OCI-LY3 (cell line): ENCODE measurements at regions not wholly inside any gene's neighbourhood (a gene's known extent, or its start where the extent isn't known, plus 50 kb on each side); places are given as distances from the start of the nearest gene placed in this dataset.
"Not testable (repeated sequence)": the region's sequence is repeated elsewhere in the genome, so short reads cannot be mapped to it uniquely, and the experiment has no call there.

Experiments
- H2AFZ ChIP-seq: fragments of 200-600, 300-600 bp; shearing (Covaris generic); 2 replicates; pipeline ENCODE4 v1.6.0; 2014; ENCODE audit warnings: antibody characterized with exemption, low read depth, low read length
- H3K27ac ChIP-seq: fragments of 200-600, 300-600 bp; sonication (generic); 2 replicates; pipeline ENCODE4 v1.5.1; 2014; ENCODE audit warnings: mild to moderate bottlenecking, low read length, moderate library complexity, mixed read lengths
- H3K27me3 ChIP-seq: fragments of 200-600, 300-600 bp; sonication (generic); 2 replicates; pipeline ENCODE4 v1.6.1; 2014; ENCODE audit warnings: low read depth, low read length, mixed read lengths
- H3K36me3 ChIP-seq: fragments of 200-600, 300-600 bp; sonication (generic); replicated peaks from 2 replicates; pipeline ENCODE3; 2014; ENCODE audit warnings: low read depth, low read length, mixed read lengths
- H3K4me1 ChIP-seq: fragments of 300-600, 200-600 bp; sonication (generic); 2 replicates; pipeline ENCODE4 v1.6.1; 2014; ENCODE audit warnings: low read length, mixed read lengths
- H3K4me2 ChIP-seq: fragments of 200-600, 300-600 bp; sonication (generic); 2 replicates; pipeline ENCODE4 v1.6.1; 2014; ENCODE audit warnings: low read length, mixed read lengths
- H3K4me3 ChIP-seq: fragments of 300-600, 200-600 bp; sonication (generic); 2 replicates; pipeline ENCODE4 v1.5.1; 2014; ENCODE audit warnings: antibody characterized with exemption, mild to moderate bottlenecking, low read length, moderate library complexity
- H3K79me2 ChIP-seq: fragments of 300-600, 200-600 bp; shearing (Covaris generic); 2 replicates; pipeline ENCODE4 v1.6.1; 2014; ENCODE audit warnings: mild to moderate bottlenecking, low read length, mixed read lengths
- H3K9ac ChIP-seq: fragments of 300-600, 200-600 bp; shearing (Covaris generic); 2 replicates; pipeline ENCODE4 v1.6.0; 2014; ENCODE audit warnings: mild to moderate bottlenecking, low read length, moderate library complexity
- H3K9me3 ChIP-seq: fragments of 200-600, 300-600 bp; shearing (Covaris generic); 2 replicates; pipeline ENCODE4 v1.6.1; 2014; ENCODE audit warnings: low read length, mixed read lengths; ENCODE audit not compliant: insufficient read depth
- H4K20me1 ChIP-seq: fragments of 200-600, 300-600 bp; sonication (generic); 2 replicates; pipeline ENCODE4 v1.6.1; 2016; ENCODE audit warnings: low read length, mixed read lengths; ENCODE audit not compliant: insufficient read depth
- CTCF ChIP-seq: fragments of 200-600, 300-600 bp; sonication (generic); IDR thresholded peaks from 2 replicates; pipeline ENCODE4 v1.5.1; 2014; ENCODE audit warnings: antibody characterized with exemption, low read length, low read depth
- EZH2phosphoT487 ChIP-seq: fragments of 200-600 bp; shearing (Covaris generic); IDR thresholded peaks from 2 replicates; pipeline ENCODE4 v1.6.1; 2018; ENCODE audit warnings: antibody characterized with exemption, mixed run types, low read depth

GRCh38 chr6:61622601-61623000 is 663.4 kb downstream of the KHDRBS2 start:
- Histone ChIP-seq H3K9ac (no peak overlapping the region), H3K79me2 (no peaks in the 10 kb centered on the region), H3K4me2 (no peak overlapping the region), H2AFZ (no peak overlapping the region), H3K9me3 (no peaks in the 10 kb centered on the region), H3K4me3 (no peak overlapping the region), H3K36me3 (no peaks in the 10 kb centered on the region), H3K27me3 (no peaks in the 10 kb centered on the region), H3K4me1 (no peaks in the 10 kb centered on the region), H4K20me1 (no peaks in the 10 kb centered on the region), H3K27ac (no peak overlapping the region)
- no peak for TF ChIP-seq EZH2phosphoT487
- no peak for TF ChIP-seq CTCF

GRCh38 chr6:61614119-61614518 is 671.9 kb downstream of the KHDRBS2 start:
- no peaks in the 10 kb centered on the region for H3K79me2 ChIP-seq
- H3K36me3 ChIP-seq, result no peaks in the 10 kb centered on the region
- no peaks in the 10 kb centered on the region for H3K4me1 ChIP-seq
- no peak overlapping the region for H3K4me2 ChIP-seq
- H4K20me1 ChIP-seq, result no peaks in the 10 kb centered on the region
- no peak overlapping the region for H3K4me3 ChIP-seq
- no peak overlapping the region for H3K27ac ChIP-seq
- no peak overlapping the region for H3K9ac ChIP-seq
- no peak overlapping the region for H2AFZ ChIP-seq
- H3K27me3 ChIP-seq, result no peaks in the 10 kb centered on the region
- H3K9me3 ChIP-seq, result no peaks in the 10 kb centered on the region
- TF ChIP-seq CTCF, result no peak
- no peak for TF ChIP-seq EZH2phosphoT487

GRCh38 chr6:61606500-61606899 is 679.5 kb downstream of the KHDRBS2 start:
- H3K27ac ChIP-seq, result no peak overlapping the region
- H3K4me2 ChIP-seq, result no peak overlapping the region
- H3K27me3 ChIP-seq, result no peaks in the 10 kb centered on the region
- no peaks in the 10 kb centered on the region for H3K9me3 ChIP-seq
- H4K20me1 ChIP-seq, result no peaks in the 10 kb centered on the region
- H3K4me3 ChIP-seq, result no peak overlapping the region
- H3K36me3 ChIP-seq, result no peaks in the 10 kb centered on the region
- no peak for TF ChIP-seq EZH2phosphoT487
- TF ChIP-seq CTCF, result no peak
- no peak overlapping the region for H3K9ac ChIP-seq
- no peak overlapping the region for H2AFZ ChIP-seq
- no peaks in the 10 kb centered on the region for H3K4me1 ChIP-seq
- no peaks in the 10 kb centered on the region for H3K79me2 ChIP-seq

GRCh38 chr6:61605851-61606250 is 680.2 kb downstream of the KHDRBS2 start:
- not testable (repeated sequence) for H2AFZ ChIP-seq, H3K36me3 ChIP-seq, H3K4me2 ChIP-seq, H3K4me3 ChIP-seq, H3K4me1 ChIP-seq, H3K27ac ChIP-seq, H3K27me3 ChIP-seq, H3K9ac ChIP-seq, H3K9me3 ChIP-seq, H4K20me1 ChIP-seq, H3K79me2 ChIP-seq

GRCh38 chr6:61602171-61602570 is 683.9 kb downstream of the KHDRBS2 start:
- H3K4me1 ChIP-seq, H3K27ac ChIP-seq: not testable (repeated sequence)

More at GRCh38 chr6:61602171-61602570, 683.9 kb downstream of the KHDRBS2 start:
- H3K36me3 ChIP-seq, H3K9me3 ChIP-seq, H2AFZ ChIP-seq, H3K9ac ChIP-seq, H4K20me1 ChIP-seq, H3K4me3 ChIP-seq, H3K79me2 ChIP-seq, H3K4me2 ChIP-seq, H3K27me3 ChIP-seq: not testable (repeated sequence)
